ENCODE measurements at regions not wholly inside any gene's neighbourhood (a gene's known extent, or its start where the extent isn't known, plus 50 kb on each side); places are given as distances from the start of the nearest gene placed in this dataset.

DNA sequence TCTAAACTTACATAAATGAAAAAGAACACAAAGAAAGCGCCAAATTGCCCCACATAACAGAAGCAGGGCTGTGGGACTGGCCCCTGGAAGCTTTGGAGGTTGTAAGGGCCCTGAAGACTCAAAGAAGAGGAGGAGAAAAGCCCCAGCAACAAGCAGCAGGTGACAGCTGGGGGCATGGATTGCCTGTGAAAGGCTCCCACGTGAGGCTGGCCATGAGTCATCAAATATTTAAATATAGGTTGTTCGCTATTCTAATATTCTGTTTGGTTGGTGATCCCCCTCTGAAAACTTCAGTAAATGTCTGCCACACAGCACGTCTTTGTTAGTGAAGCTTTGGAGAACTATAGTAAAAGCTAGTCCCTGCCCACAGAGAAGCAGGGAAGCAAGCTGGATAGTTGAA is 132.4 kb downstream of the MREG start:
- TF ChIP-seq, protein P1, sequence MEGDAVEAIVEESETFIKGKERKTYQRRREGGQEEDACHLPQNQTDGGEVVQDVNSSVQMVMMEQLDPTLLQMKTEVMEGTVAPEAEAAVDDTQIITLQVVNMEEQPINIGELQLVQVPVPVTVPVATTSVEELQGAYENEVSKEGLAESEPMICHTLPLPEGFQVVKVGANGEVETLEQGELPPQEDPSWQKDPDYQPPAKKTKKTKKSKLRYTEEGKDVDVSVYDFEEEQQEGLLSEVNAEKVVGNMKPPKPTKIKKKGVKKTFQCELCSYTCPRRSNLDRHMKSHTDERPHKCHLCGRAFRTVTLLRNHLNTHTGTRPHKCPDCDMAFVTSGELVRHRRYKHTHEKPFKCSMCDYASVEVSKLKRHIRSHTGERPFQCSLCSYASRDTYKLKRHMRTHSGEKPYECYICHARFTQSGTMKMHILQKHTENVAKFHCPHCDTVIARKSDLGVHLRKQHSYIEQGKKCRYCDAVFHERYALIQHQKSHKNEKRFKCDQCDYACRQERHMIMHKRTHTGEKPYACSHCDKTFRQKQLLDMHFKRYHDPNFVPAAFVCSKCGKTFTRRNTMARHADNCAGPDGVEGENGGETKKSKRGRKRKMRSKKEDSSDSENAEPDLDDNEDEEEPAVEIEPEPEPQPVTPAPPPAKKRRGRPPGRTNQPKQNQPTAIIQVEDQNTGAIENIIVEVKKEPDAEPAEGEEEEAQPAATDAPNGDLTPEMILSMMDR (IDR thresholded peaks at IDR 0.05; ENCODE audit: low read depth, low read length, missing input control): no peak
- TF ChIP-seq RAD21 (IDR thresholded peaks at IDR 0.05): no peak
- no peak for TF ChIP-seq JUND (IDR thresholded peaks at IDR 0.05)
- TF ChIP-seq SP1 (IDR thresholded peaks at IDR 0.05): no peak
- TF ChIP-seq, protein P2, sequence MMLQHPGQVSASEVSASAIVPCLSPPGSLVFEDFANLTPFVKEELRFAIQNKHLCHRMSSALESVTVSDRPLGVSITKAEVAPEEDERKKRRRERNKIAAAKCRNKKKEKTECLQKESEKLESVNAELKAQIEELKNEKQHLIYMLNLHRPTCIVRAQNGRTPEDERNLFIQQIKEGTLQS (IDR thresholded peaks at IDR 0.05): no peak
- TF ChIP-seq, protein P3, sequence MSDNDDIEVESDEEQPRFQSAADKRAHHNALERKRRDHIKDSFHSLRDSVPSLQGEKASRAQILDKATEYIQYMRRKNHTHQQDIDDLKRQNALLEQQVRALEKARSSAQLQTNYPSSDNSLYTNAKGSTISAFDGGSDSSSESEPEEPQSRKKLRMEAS (IDR thresholded peaks at IDR 0.05): no peak
- TF ChIP-seq GABPA (IDR thresholded peaks at IDR 0.05 in 1 of 2, conservative IDR thresholded peaks at IDR 0.05 in 1 of 2): no peak
- TF ChIP-seq, protein P4, sequence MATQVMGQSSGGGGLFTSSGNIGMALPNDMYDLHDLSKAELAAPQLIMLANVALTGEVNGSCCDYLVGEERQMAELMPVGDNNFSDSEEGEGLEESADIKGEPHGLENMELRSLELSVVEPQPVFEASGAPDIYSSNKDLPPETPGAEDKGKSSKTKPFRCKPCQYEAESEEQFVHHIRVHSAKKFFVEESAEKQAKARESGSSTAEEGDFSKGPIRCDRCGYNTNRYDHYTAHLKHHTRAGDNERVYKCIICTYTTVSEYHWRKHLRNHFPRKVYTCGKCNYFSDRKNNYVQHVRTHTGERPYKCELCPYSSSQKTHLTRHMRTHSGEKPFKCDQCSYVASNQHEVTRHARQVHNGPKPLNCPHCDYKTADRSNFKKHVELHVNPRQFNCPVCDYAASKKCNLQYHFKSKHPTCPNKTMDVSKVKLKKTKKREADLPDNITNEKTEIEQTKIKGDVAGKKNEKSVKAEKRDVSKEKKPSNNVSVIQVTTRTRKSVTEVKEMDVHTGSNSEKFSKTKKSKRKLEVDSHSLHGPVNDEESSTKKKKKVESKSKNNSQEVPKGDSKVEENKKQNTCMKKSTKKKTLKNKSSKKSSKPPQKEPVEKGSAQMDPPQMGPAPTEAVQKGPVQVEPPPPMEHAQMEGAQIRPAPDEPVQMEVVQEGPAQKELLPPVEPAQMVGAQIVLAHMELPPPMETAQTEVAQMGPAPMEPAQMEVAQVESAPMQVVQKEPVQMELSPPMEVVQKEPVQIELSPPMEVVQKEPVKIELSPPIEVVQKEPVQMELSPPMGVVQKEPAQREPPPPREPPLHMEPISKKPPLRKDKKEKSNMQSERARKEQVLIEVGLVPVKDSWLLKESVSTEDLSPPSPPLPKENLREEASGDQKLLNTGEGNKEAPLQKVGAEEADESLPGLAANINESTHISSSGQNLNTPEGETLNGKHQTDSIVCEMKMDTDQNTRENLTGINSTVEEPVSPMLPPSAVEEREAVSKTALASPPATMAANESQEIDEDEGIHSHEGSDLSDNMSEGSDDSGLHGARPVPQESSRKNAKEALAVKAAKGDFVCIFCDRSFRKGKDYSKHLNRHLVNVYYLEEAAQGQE (IDR thresholded peaks at IDR 0.05): no peak
- TF ChIP-seq HNF4A (conservative IDR thresholded peaks at IDR 0.05): no peak

Measured in liver (tissue), 3 donors.